Activated naive CD4-positive, alpha-beta T cell treated with anti-CD3 and anti-CD28 coated beads for 36 hours (primary cell): ENCODE measurements at regions not wholly inside any gene's neighbourhood (a gene's known extent, or its start where the extent isn't known, plus 50 kb on each side); places are given as distances from the start of the nearest gene placed in this dataset.

ENCODE experiments used
- CTCF ChIA-PET: fragments of 350-600 bp; sonication (Branson Sonifier 250); formaldehyde crosslinking; loops from one replicate; lab custom pipeline; 2021; ENCODE audit warnings: antibody characterized with exemption; lab: Charles Lee
- DNase-seq: peaks from one replicate; pipeline ENCODE4 v3.0.0-alpha.2; 2020
- H3K27ac Mint-ChIP-seq: one replicate; pipeline ENCODE4 v1.8.0; 2021; ENCODE audit warnings: mild to moderate bottlenecking, mixed read lengths
- H3K27me3 Mint-ChIP-seq: one replicate; pipeline ENCODE4 v1.8.0; 2021; ENCODE audit warnings: low read depth, mixed read lengths
- H3K36me3 Mint-ChIP-seq: one replicate; pipeline ENCODE4 v1.8.0; 2021; ENCODE audit warnings: low read depth, mixed read lengths
- H3K4me1 Mint-ChIP-seq: one replicate; pipeline ENCODE4 v1.8.0; 2021; ENCODE audit warnings: low read depth, mixed read lengths
- H3K4me3 Mint-ChIP-seq: one replicate; pipeline ENCODE4 v1.8.0; 2021; ENCODE audit warnings: mild to moderate bottlenecking, moderate library complexity, mixed read lengths
- H3K9me3 Mint-ChIP-seq: one replicate; pipeline ENCODE4 v1.8.0; 2021; ENCODE audit warnings: mixed read lengths
- intact Hi-C: fragments of 100-400 bp; cut with micrococcal nuclease; formaldehyde crosslinking; loops from one replicate; pipeline ENCODE4 v1.15.1; 2023

DNA sequence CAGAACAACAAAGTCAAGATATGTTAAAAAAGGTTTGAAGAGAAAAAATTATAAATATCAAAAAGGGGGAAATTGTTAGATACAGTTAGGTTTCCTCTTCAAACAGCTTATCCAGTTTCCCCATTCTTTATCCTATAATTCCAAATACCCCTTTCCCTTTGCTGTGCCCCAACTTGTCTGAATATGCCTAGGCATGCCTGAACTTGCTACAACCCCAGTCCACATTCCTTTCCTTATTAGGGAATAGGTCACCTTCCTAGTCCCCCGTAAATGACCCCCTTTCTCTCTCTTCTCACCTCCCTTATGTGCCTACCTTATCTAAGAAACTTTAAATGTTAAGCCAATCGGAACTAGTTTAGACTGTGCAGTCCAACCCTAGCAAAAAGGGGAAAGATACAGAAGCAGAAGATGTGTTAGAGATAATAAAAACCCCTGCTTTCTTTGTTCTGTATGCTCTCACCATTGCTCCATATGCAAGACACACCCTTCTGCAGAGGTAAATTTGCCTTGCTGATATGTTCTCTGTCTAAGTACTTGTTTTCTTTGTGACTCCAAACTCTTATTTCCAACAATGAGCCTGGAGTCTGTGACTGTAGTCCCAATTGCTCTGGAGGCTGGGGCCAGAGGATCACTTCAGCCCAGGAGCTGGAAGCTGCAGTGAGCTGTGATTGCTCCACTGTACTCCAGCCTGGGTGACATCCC is 810.1 kb downstream of the PLA2G4A start:
- H3K27me3 Mint-ChIP-seq = no peaks in the 10 kb centered on the region
- peaks cover 9% of the 10 kb centered on the region for H3K9me3 Mint-ChIP-seq
- no peak overlapping the region for H3K4me3 Mint-ChIP-seq
- H3K27ac Mint-ChIP-seq = no peak overlapping the region
- intact Hi-C loops = no loop called here
- H3K4me1 Mint-ChIP-seq = no peaks in the 10 kb centered on the region
- no peak for DNase-seq
- no peaks in the 10 kb centered on the region for H3K36me3 Mint-ChIP-seq
- CTCF ChIA-PET = interaction anchor here (0.7 kb wide), 1 partner anchor 139 kb away, joined by 11 read pairs; no protein-coding TSS in a partner anchor

DNA sequence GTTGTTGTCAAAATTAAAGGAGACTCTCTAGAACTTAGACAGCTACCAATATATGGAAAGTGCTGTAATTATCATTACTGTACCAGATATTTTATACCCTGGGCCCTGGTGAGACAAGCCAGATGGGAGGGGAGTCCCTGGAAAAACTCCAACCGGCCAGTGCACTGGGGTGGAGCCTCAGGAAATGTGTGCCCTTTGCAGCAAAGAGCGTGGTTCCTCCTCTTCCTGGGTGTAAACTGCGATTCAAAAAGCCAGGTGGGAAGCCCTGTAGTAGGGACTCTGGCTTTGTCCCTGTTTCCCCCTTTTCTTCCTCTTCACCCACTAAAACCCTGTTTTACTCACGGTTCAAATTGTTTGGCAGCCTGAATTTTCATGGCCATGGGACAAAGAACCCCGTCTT is 812.3 kb downstream of the PLA2G4A start:
- H3K27ac Mint-ChIP-seq = no peak overlapping the region
- H3K4me1 Mint-ChIP-seq = no peaks in the 10 kb centered on the region
- CTCF ChIA-PET = no interaction called here
- intact Hi-C loops = no loop called here
- H3K4me3 Mint-ChIP-seq = no peak overlapping the region
- no peaks in the 10 kb centered on the region for H3K27me3 Mint-ChIP-seq
- H3K36me3 Mint-ChIP-seq = no peaks in the 10 kb centered on the region
- H3K9me3 Mint-ChIP-seq = peaks cover 3% of the 10 kb centered on the region
- no peak for DNase-seq

DNA sequence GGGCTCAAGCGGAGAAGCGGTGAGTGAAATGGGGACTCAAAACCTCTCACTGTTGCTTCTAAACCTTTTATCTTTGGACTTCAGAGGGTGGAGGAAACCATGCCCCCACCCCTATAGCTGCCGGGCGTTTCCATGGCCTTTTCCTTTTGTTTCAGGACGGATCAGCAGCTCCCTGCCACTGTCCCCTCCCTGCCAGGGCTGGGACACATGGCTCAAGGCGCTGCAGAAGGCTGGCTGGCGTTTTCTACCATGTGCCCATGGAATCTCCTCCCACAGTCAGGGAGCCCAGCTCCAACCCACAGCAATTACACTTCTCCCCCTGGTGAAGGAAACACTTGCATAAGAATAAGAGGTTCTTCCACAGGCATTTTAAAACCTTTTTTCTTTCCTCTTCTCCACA is 812.7 kb downstream of the PLA2G4A start:
- Mint-ChIP-seq H3K4me1 (no peaks in the 10 kb centered on the region), H3K9me3 (peaks cover 3% of the 10 kb centered on the region), H3K36me3 (no peaks in the 10 kb centered on the region), H3K4me3 (no peak overlapping the region), H3K27ac (no peak overlapping the region), H3K27me3 (no peaks in the 10 kb centered on the region)
- no peak for DNase-seq
- intact Hi-C loops = no loop called here
- CTCF ChIA-PET = no interaction called here

DNA sequence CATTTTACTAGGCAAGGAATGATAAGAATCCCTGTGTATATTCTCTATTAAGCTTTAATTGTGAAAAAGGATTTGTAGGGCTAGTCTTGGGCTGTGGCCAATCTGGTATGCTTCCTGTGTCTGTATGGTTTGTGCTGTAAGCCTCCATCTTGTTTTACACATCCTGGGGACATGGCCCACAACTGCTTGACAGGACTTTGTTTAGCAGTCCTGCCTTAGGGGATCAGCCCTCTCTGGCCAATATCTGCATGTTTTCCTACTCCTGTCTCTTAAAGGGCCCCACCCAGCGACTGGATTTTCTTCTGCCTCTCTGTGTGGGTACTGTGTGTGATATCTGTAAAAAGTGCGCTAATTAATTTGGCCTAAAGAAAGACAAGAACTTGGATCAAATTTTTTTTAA is 813.2 kb downstream of the PLA2G4A start:
- Mint-ChIP-seq H3K9me3 (peaks cover 3% of the 10 kb centered on the region), H3K4me3 (no peak overlapping the region), H3K36me3 (no peaks in the 10 kb centered on the region), H3K27me3 (no peaks in the 10 kb centered on the region), H3K27ac (no peak overlapping the region), H3K4me1 (no peaks in the 10 kb centered on the region)
- CTCF ChIA-PET = no interaction called here
- no peak for DNase-seq
- intact Hi-C loops = no loop called here

DNA sequence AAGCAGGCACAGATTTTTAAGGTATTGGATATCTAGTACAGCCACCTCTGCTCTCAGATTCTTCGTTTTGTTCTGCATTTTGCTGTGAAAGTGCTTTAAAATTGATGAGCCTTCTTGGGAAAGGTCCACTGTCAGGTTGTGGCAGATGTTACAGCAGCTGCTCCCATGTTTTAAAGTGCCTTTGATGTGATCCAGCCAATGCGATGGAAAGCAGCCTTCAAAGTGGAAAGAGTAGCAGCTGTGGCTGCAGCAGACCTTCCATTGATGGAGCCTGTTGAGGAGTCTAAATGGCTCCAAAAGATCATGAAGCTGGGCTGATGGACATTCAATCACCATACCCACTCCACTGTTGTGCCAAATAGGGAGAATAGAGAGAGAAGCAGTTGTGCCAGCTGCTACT is 816.9 kb downstream of the PLA2G4A start:
- no peak for DNase-seq
- no peak overlapping the region for H3K27ac Mint-ChIP-seq
- no peaks in the 10 kb centered on the region for H3K9me3 Mint-ChIP-seq
- no peaks in the 10 kb centered on the region for H3K27me3 Mint-ChIP-seq
- intact Hi-C loops = no loop called here
- H3K36me3 Mint-ChIP-seq = no peaks in the 10 kb centered on the region
- CTCF ChIA-PET = no interaction called here
- no peaks in the 10 kb centered on the region for H3K4me1 Mint-ChIP-seq
- H3K4me3 Mint-ChIP-seq = no peak overlapping the region

DNA sequence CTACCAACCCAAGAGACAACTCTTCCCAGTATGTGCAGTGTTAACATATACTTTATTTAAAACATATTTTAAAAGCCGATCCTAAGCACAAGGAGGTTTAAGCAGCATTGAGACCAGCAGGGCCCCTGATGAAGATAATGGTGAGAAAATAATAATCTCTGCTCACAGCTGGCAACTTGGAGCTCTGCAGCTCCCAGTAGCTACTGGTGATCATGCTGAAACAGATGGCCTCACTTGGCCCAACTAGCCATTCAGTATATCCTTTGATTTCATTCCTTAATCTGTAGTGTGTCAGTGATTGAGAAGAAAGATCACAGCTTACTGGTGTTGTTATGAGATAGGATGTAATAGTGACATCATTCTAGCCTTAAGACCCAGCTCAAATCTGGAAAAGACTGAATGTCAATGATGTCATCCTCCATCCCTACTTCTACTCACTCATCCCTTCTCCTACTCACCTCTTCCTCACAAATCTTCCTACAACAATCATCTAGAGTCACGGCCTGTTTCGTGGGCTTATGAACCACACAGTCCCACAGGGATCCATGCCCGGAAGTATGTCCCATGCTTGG is 817.9 kb downstream of the PLA2G4A start:
- CTCF ChIA-PET = no interaction called here
- Mint-ChIP-seq H3K9me3 (no peaks in the 10 kb centered on the region), H3K36me3 (no peaks in the 10 kb centered on the region)

DNA sequence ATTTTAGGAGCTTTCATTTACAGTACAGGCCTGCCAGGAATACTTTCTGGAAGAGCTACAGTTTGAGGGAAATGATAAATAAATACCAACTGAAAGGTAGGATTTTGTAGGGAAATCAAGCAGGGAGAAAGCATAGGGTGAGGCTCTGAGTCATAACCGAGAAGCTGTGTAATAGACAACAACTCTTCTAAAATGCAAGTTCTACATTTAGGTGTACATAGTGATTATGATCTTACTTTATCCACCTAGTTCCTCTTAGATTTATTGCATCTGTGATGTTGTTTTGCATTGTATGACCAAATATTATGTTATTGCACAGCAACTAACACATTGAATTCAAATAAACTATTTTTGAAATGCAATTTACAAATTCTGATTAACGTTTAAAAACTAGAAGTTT is 819.3 kb downstream of the PLA2G4A start:
- intact Hi-C loops = no loop called here
- H3K4me3 Mint-ChIP-seq = no peak overlapping the region
- no peaks in the 10 kb centered on the region for H3K27me3 Mint-ChIP-seq
- no peaks in the 10 kb centered on the region for H3K36me3 Mint-ChIP-seq
- CTCF ChIA-PET = no interaction called here
- no peaks in the 10 kb centered on the region for H3K4me1 Mint-ChIP-seq
- no peak overlapping the region for H3K27ac Mint-ChIP-seq
- H3K9me3 Mint-ChIP-seq = no peaks in the 10 kb centered on the region
- no peak for DNase-seq

More for the DNA sequence above, 817.9 kb downstream of the PLA2G4A start:
- no peak overlapping the region for H3K27ac Mint-ChIP-seq
- intact Hi-C loops = no loop called here
- DNase-seq = no peak
- H3K4me1 Mint-ChIP-seq = no peaks in the 10 kb centered on the region
- H3K27me3 Mint-ChIP-seq = no peaks in the 10 kb centered on the region
- no peak overlapping the region for H3K4me3 Mint-ChIP-seq

DNA sequence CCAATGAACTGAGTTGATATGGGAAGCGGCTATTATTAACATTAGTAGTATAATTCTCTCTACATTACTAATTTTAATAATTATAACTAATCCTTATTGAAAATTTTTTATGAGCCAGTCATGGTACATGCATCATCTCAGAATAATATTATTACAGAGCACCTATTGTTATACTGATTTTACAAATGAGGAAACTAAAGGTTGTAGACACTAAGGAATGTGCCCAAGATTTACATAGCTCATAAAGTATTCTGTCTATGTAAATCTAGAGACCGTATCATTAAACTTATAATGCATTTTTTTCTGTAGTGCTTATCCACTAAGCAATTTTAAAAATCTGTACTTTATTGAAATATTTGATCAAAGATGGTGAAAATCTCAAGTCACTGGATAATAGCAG is 825.9 kb downstream of the PLA2G4A start:
- intact Hi-C loops = no loop called here
- H3K4me1 Mint-ChIP-seq = no peaks in the 10 kb centered on the region
- no peak overlapping the region for H3K27ac Mint-ChIP-seq
- H3K36me3 Mint-ChIP-seq = no peaks in the 10 kb centered on the region
- no peak for DNase-seq
- no peak overlapping the region for H3K4me3 Mint-ChIP-seq
- H3K27me3 Mint-ChIP-seq = no peaks in the 10 kb centered on the region
- CTCF ChIA-PET = no interaction called here
- H3K9me3 Mint-ChIP-seq = no peaks in the 10 kb centered on the region

DNA sequence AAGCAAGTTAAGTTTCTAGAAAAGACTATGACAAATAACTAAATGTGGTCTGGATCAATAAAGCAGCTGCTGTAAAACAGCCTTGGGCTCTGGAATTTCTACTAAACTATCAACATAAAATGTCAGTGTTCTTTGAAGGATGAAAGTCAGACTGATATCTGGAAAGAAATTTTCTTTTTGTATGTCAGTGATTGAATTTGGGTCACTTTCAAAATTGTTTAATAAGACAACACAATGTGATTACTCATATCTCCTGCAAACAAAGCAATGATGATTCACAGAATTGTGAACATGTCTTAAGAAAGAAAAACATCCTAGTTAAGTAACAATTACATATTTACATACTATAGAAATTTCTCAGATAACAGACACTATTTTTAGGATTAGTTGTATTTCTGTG is 826.4 kb downstream of the PLA2G4A start:
- DNase-seq = no peak
- Mint-ChIP-seq H3K4me1 (no peaks in the 10 kb centered on the region), H3K36me3 (no peaks in the 10 kb centered on the region), H3K4me3 (no peak overlapping the region), H3K27ac (no peak overlapping the region), H3K27me3 (no peaks in the 10 kb centered on the region), H3K9me3 (no peaks in the 10 kb centered on the region)
- CTCF ChIA-PET = no interaction called here
- intact Hi-C loops = no loop called here

DNA sequence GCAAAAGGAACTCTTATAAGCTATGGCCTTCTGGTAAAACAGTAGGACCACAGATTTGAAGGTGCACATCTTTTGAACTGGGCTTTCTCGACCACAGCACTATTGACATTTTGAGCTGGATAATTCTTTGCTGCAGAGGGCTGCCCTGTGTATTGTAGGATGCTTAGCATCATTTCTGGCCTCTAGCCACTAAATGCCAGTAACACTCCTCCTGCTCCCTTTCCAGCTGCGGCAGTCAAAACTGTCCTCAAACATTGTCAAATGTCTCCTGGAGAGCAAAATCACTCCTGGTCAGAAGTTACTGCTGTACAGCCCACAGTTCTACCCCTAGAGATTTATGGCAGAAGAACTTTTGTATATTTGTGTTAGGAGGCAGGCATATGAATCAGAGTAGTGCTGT is 836.7 kb downstream of the PLA2G4A start:
- no peak for DNase-seq
- H3K9me3 Mint-ChIP-seq = no peaks in the 10 kb centered on the region
- H3K4me3 Mint-ChIP-seq = no peak overlapping the region
- CTCF ChIA-PET = no interaction called here
- no peak overlapping the region for H3K27ac Mint-ChIP-seq
- H3K36me3 Mint-ChIP-seq = no peaks in the 10 kb centered on the region
- no peaks in the 10 kb centered on the region for H3K27me3 Mint-ChIP-seq
- no peaks in the 10 kb centered on the region for H3K4me1 Mint-ChIP-seq
- intact Hi-C loops = no loop called here

DNA sequence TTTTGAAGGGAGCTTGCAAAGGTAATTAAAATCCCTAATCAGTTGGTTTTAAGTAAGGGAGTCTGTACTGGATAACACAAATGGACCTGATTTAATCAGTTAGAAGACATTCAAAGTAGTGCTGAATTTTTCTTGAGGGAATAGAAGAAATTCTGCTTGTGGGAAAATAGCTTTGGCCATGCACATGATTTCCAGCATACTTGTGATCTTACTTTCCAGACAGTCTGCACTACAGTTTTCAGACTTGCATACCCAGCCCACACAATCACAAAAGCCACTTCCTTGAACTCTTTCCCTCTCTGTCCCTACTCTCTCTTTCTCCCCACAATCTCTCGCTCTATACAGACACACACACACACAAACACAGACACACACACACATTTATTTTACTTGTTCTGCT is 852.1 kb downstream of the PLA2G4A start:
- CTCF ChIA-PET = no interaction called here
- H3K36me3 Mint-ChIP-seq = no peaks in the 10 kb centered on the region
- no peaks in the 10 kb centered on the region for H3K9me3 Mint-ChIP-seq
- H3K4me1 Mint-ChIP-seq = no peaks in the 10 kb centered on the region
- intact Hi-C loops = no loop called here
- DNase-seq = no peak
- H3K4me3 Mint-ChIP-seq = no peak overlapping the region
- H3K27ac Mint-ChIP-seq = no peak overlapping the region
- no peaks in the 10 kb centered on the region for H3K27me3 Mint-ChIP-seq

DNA sequence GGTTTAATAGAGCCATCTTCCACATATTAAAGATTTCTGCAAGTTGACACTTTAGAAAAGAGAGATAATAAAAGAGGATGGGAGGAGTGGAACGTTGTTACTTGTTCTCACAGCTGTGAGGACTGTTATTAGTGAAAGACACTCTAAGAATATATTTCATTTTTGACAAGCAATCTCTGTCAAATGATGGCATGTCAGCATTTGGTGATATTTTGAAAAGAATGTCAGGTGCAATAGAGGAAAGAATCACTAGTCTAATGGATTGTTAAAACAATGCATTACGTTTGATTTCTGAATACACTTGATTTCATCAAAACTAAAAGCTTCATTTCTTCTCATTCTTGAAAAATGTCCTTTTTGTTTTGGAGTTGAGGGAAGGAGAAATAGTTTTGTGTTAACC is 853.4 kb downstream of the PLA2G4A start:
- no peak for DNase-seq
- Mint-ChIP-seq H3K9me3 (no peaks in the 10 kb centered on the region), H3K4me1 (no peaks in the 10 kb centered on the region), H3K27me3 (no peaks in the 10 kb centered on the region), H3K4me3 (no peak overlapping the region), H3K27ac (no peak overlapping the region), H3K36me3 (no peaks in the 10 kb centered on the region)
- CTCF ChIA-PET = no interaction called here
- intact Hi-C loops = no loop called here

DNA sequence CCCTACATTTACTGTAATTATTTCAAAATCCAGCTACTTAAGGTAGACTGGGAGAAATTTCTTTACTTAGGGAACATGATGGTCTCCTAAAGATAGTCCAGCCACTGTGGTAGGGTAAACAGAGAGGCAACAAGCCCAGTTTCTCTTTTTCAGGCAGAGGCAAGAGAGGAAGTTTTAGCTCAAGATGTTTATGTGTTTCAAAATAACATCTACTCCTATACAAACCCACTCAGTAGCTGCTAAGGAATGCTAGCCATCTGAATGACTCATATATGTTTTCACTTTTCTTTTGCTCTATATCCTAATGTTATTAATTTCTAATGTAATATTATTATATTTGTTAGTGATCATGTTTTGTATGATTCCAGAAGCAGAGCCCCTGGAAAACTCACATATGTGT is 856.6 kb downstream of the PLA2G4A start:
- Mint-ChIP-seq H3K27me3 (no peaks in the 10 kb centered on the region), H3K4me3 (no peak overlapping the region), H3K9me3 (no peaks in the 10 kb centered on the region), H3K27ac (no peak overlapping the region), H3K4me1 (no peaks in the 10 kb centered on the region), H3K36me3 (no peaks in the 10 kb centered on the region)
- no peak for DNase-seq
- intact Hi-C loops = no loop called here
- CTCF ChIA-PET = no interaction called here
